CD4-positive, alpha-beta T cell (primary cell): ENCODE measurements at regions not wholly inside any gene's neighbourhood (a gene's known extent, or its start where the extent isn't known, plus 50 kb on each side); places are given as distances from the start of the nearest gene placed in this dataset.
"Not testable (repeated sequence)": the region's sequence is repeated elsewhere in the genome, so short reads cannot be mapped to it uniquely, and the experiment has no call there.

Experiments
- ATAC-seq: fragments of 200-7000 bp; cut with Tn5 transposase; one replicate; pipeline ENCODE4 v1.10.0; 2022; ENCODE audit warnings: mild to moderate bottlenecking; ENCODE audit not compliant: poor library complexity
- CTCF ChIA-PET: fragments of 350-600 bp; sonication (Branson Sonifier 250); formaldehyde crosslinking; loops from one replicate; lab custom pipeline; 2021; ENCODE audit warnings: antibody characterized with exemption, inconsistent platforms; lab: Charles Lee
- POLR2A ChIA-PET: fragments of 350-600 bp; sonication (Branson Sonifier 250); formaldehyde crosslinking; loops from one replicate; lab custom pipeline; 2021; ENCODE audit warnings: antibody characterized with exemption, inconsistent platforms; lab: Charles Lee
- DNase-seq, 14 experiments: peaks; one replicate each; pipeline ENCODE4 v3.0.0-alpha.2; 2013 to 2020; ENCODE audit warnings: mixed read lengths in 2 of 14
- H3K27ac ChIP-seq, 2 donors: one replicate each; pipeline versions ENCODE4 v1.5.1 to v1.7.0; 2013; ENCODE audit warnings: low read length in 2 of 2, low read depth in 1 of 2, mild to moderate bottlenecking in 1 of 2
- H3K27me3 ChIP-seq, 2 experiments: 1 replicate in 1 of 2; 2 replicates in 1 of 2; pipeline versions ENCODE4 v1.6.1 to v1.7.0; 2013; ENCODE audit warnings: low read length in 2 of 2, control low read depth in 1 of 2, mild to moderate bottlenecking in 1 of 2, moderate library complexity in 1 of 2; ENCODE audit not compliant: insufficient read depth in 2 of 2, control insufficient read depth in 1 of 2
- H3K36me3 ChIP-seq: one replicate; pipeline ENCODE4 v1.6.1; 2013; ENCODE audit warnings: low read length, control low read depth; ENCODE audit not compliant: insufficient read depth
- H3K4me1 ChIP-seq: one replicate; pipeline ENCODE4 v1.6.1; 2013; ENCODE audit warnings: low read length, control low read depth; ENCODE audit not compliant: insufficient read depth
- H3K4me3 ChIP-seq: one replicate; pipeline ENCODE4 v1.5.1; 2013; ENCODE audit warnings: mild to moderate bottlenecking, low read length, moderate library complexity
- H3K9me3 ChIP-seq, 2 experiments: 1 replicate in 1 of 2; 2 replicates in 1 of 2; pipeline versions ENCODE4 v1.6.1 to v1.7.0; 2013; ENCODE audit warnings: low read length in 2 of 2, mild to moderate bottlenecking in 2 of 2, control low read depth in 1 of 2, moderate library complexity in 1 of 2; ENCODE audit not compliant: control insufficient read depth in 1 of 2, insufficient read depth in 1 of 2
- H3K27ac Mint-ChIP-seq: one replicate; pipeline ENCODE4 v1.8.0; 2020; ENCODE audit warnings: mixed read lengths
- H3K27me3 Mint-ChIP-seq: one replicate; pipeline ENCODE4 v1.8.0; 2021; ENCODE audit warnings: mixed read lengths
- H3K36me3 Mint-ChIP-seq: one replicate; pipeline ENCODE4 v1.8.0; 2021; ENCODE audit warnings: low read depth, mixed read lengths
- H3K4me1 Mint-ChIP-seq: one replicate; pipeline ENCODE4 v1.8.0; 2021; ENCODE audit warnings: low read depth, mixed read lengths
- H3K4me3 Mint-ChIP-seq: one replicate; pipeline ENCODE4 v1.8.0; 2020; ENCODE audit warnings: mild to moderate bottlenecking, mixed read lengths
- H3K9me3 Mint-ChIP-seq: one replicate; pipeline ENCODE4 v1.8.0; 2020; ENCODE audit warnings: mixed read lengths
- CTCF ChIP-seq: fragments of 200-600 bp; IDR thresholded peaks from one replicate; pipeline ENCODE4 v1.8.0; 2022; ENCODE audit warnings: antibody characterized with exemption, mild to moderate bottlenecking
- intact Hi-C, 2 experiments: fragments of 100-400 bp; cut with DNase I in 1 of 2; cut with micrococcal nuclease in 1 of 2; formaldehyde crosslinking; loops; one replicate each; pipeline versions ENCODE4 v1.15.1 to v1.9.0; 2023 to 2025; cut with DNase I, micrococcal nuclease

GRCh38 chr3:69628951-69629350 is 110.3 kb upstream of the MITF start:
- no peaks in the 10 kb centered on the region for H3K36me3 ChIP-seq
- Mint-ChIP-seq H3K27me3 (no peaks in the 10 kb centered on the region), H3K27ac (no peak overlapping the region), H3K4me1 (no peaks in the 10 kb centered on the region), H3K36me3 (no peaks in the 10 kb centered on the region), H3K4me3 (no peak overlapping the region), H3K9me3 (peaks cover 18% of the 10 kb centered on the region)
- ATAC-seq, result no peak
- intact Hi-C loops, result no loop called here
- no peak overlapping the region for H3K27ac ChIP-seq
- H3K27me3 ChIP-seq, result no peaks in the 10 kb centered on the region
- CTCF ChIA-PET, result no interaction called here
- H3K4me3 ChIP-seq, result no peak overlapping the region
- no peak for TF ChIP-seq CTCF
- H3K9me3 ChIP-seq, result no peaks in the 10 kb centered on the region
- no peaks in the 10 kb centered on the region for H3K4me1 ChIP-seq
- POLR2A ChIA-PET, result no interaction called here
- no peak for DNase-seq

DNA sequence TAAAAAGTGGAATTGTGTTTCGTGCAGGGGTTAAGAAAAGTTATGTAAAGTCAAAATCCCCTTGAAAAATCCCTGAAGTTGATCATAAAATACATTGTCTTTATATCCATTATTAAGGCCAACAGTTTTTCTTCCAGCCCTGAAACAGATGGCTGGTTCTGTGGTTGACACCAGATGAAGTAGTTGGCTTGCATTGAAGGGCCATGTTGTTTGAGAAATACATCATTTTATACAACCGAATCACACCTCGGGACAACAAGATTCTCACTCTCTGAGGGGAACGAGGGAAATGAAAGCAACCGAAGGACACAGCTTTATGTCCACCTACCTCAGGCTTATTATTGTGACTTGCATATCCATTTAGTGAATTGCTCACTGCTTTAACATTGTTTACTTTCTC is 126.0 kb upstream of the MITF start:
- no peak for TF ChIP-seq CTCF
- CTCF ChIA-PET, result no interaction called here

DNA sequence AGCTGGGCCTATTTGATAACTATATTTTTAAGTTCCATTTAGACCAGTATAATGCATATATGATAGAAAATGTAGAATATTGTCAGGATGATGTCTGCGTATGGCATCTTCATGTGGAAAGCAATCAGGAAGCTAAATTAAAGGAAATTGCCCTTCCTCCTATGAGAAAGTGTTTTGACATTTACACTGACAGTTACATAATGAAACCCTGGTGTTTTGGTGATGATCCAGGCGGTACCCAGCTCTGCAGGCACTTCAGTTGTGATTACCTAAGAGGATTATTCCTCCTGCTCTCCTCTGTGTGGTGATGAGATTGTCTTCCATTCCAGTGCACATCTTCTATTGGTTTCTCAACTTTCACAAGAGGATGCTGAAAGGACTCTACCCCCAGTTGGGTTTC is 126.5 kb upstream of the MITF start:
- Mint-ChIP-seq H3K36me3 (no peaks in the 10 kb centered on the region), H3K9me3 (peaks cover 11% of the 10 kb centered on the region), H3K4me3 (no peak overlapping the region), H3K4me1 (no peaks in the 10 kb centered on the region), H3K27ac (no peak overlapping the region), H3K27me3 (peaks cover 7% of the 10 kb centered on the region)
- ChIA-PET CTCF (no interaction called here), POLR2A (no interaction called here)
- Histone ChIP-seq H3K36me3 (no peaks in the 10 kb centered on the region), H3K27me3 (no peaks in the 10 kb centered on the region), H3K4me1 (no peaks in the 10 kb centered on the region), H3K4me3 (no peak overlapping the region), H3K9me3 (no peaks in the 10 kb centered on the region), H3K27ac (no peak overlapping the region)
- DNase-seq, result no peak
- no peak for ATAC-seq
- TF ChIP-seq CTCF, result no peak
- intact Hi-C loops, result no loop called here

More for the DNA sequence above, 126.0 kb upstream of the MITF start:
- Histone ChIP-seq H3K4me3 (no peak overlapping the region), H3K4me1 (no peaks in the 10 kb centered on the region), H3K9me3 (no peaks in the 10 kb centered on the region), H3K36me3 (no peaks in the 10 kb centered on the region), H3K27ac (no peak overlapping the region), H3K27me3 (no peaks in the 10 kb centered on the region)
- POLR2A ChIA-PET, result no interaction called here
- Mint-ChIP-seq H3K4me1 (no peaks in the 10 kb centered on the region), H3K4me3 (no peak overlapping the region), H3K27me3 (peaks cover 7% of the 10 kb centered on the region), H3K9me3 (peaks cover 11% of the 10 kb centered on the region), H3K36me3 (no peaks in the 10 kb centered on the region), H3K27ac (no peak overlapping the region)
- no peak for DNase-seq
- intact Hi-C loops, result no loop called here
- ATAC-seq, result no peak

DNA sequence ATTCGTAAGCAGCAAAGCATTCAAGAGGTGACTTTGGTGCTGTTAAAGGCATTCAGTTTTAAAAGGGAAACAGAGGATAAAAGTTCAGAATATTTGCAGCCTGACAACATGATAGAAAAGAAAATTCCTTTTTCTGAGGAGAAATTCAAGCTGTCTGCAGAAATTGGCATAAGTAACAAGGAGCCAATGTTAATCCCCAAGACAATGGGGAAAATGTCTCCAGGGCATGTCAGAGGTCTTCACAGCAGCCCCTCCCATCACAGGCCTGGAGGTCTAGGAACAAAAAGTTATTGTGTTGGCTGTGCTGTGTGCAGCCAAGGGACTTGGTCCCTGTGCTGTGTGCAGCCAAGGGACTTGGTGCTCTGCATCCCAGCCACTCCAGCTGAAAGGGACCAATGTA is 129.7 kb upstream of the MITF start:
- H3K36me3 ChIP-seq, H3K9me3 Mint-ChIP-seq, H3K4me1 ChIP-seq, ATAC-seq, H3K9me3 ChIP-seq, POLR2A ChIA-PET, H3K27me3 Mint-ChIP-seq, H3K27ac ChIP-seq, H3K27ac Mint-ChIP-seq, H3K36me3 Mint-ChIP-seq, H3K4me3 Mint-ChIP-seq, intact Hi-C loops, DNase-seq, H3K4me1 Mint-ChIP-seq, H3K4me3 ChIP-seq, H3K27me3 ChIP-seq, CTCF ChIA-PET: not testable (repeated sequence)
